HG03039 (cell line): ENCODE measurements at regions not wholly inside any gene's neighbourhood (a gene's known extent, or its start where the extent isn't known, plus 50 kb on each side); places are given as distances from the start of the nearest gene placed in this dataset.

Source experiments
- ATAC-seq: cut with Tn5 transposase; IDR thresholded peaks from one replicate; pipeline ENCODE4 v1.9.1; 2021; ENCODE audit warnings: mild to moderate bottlenecking, moderate library complexity; ENCODE audit not compliant: unreplicated experiment

- ATAC-seq: no peak
Observed at GRCh38 chr7:38069052-38069451, 109.0 kb upstream of the STARD3NL start.

- ATAC-seq: no peak
Observed at GRCh38 chr7:38070718-38071117, 107.3 kb upstream of the STARD3NL start.

GRCh38 chr7:38086857-38087256 lies 91.2 kb upstream of the STARD3NL start:
- no peak for ATAC-seq

DNA sequence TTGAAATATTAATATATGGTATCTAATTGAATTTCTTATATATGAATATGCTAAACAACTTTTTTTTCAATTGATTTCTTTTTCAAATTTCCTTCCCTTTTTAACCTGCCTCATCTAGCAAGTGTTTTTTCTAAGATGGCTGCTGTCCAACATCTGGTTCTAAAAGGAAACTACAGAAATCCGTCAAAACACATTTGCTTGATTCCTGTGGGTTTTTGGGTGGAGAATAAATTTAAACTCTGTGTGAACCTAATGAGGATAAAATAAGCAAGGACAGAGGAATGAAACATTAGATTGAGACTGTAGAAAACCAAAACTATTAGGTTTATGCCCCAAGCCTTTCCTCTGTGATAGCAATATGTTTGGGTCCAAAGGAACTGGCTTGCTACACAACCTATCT lies 75.5 kb upstream of the STARD3NL start:
- ATAC-seq: no peak

DNA sequence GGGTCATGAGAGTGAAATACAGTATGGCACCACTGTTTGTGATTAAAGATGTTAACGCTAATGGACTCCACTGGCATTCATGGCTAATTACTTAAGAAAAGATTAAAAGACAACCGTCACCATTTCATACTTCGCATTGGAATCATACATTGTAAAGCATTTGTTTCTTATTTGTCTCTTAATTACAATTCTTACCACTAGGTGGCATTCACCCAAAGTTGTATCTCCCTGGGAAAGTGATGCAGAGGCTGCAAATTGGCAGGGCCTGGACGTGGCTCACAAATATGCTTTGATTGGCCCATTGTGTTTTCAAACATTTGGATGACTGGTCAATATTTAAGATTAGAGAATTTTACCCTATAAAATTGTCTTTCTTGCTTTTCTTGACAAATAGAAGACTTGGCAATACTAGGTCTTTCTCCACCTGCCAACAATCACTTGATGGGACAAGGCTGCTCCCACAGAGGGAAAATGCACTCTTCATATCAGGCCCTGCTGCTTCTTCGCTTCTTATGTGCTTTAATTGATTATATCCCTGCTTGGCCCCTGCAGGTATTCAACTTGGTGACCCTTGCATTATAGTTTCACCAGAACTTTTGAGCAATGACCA lies 72.1 kb upstream of the STARD3NL start:
- peak; percentile 69 for ATAC-seq

GRCh38 chr7:38107486-38107893 lies 70.6 kb upstream of the STARD3NL start:
- ATAC-seq: peak; percentile 75

DNA sequence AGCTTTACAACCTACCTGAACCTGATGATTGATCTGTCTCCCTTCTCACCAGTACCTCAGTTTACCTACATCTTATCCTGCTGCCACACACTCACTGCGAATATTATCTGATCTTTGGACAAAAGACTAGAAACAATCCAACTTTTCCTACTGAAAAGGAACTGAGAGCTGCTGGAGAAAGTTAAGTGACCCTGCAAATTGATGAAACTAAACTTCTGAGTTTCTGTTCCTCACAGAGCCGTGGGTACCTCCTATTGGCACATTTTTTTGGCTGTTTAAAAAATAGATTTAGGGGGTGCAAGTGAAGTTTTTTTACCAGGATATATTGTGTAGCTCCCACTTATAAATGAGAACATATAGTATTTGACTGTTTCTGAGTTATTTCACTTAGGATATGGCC lies 66.0 kb upstream of the STARD3NL start:
- no peak for ATAC-seq

DNA sequence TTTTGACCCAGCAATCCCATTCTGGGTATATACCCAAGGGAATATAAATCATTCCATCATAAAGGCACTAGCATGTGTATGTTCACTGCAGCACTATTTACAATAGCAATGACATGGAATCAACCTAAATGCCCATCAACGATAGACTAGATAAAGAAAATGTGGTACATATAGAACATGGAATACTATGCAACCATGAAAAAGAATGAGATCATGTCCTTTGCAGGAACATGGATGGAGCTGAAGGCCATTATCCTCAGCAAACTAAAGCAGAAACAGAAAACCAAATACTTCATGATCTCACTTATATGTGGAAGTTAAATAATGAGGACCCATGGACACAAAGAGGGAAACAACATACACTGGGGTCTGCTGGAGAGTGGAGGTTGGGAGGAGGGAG lies 58.0 kb upstream of the STARD3NL start:
- ATAC-seq: no peak

- ATAC-seq: no peak
Observed at GRCh38 chr7:38122501-38122900, 55.5 kb upstream of the STARD3NL start.

DNA sequence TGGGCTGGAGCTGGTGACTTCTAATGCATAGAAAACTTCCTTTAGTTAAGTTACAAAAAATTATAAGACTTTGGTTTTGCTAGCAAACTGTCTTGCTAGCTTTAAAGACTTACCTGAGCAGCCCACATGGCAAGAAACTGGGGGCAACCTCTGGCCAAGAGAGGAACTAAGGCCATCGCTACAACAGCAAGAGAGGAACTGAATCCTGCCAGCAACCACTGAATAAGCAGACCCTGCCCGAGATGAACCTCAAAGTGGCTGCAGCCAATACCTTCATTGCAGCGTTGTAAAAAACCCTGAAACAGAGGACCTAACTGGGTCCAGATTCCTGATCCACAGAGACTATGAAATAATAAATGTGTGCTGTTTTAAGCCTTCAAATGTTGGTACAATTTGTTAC lies 54.6 kb upstream of the STARD3NL start:
- no peak for ATAC-seq

- ATAC-seq: no peak
Observed at GRCh38 chr7:38127216-38128207, 50.5 kb upstream of the STARD3NL start.
